ENCODE measurements at regions not wholly inside any gene's neighbourhood (a gene's known extent, or its start where the extent isn't known, plus 50 kb on each side); places are given as distances from the start of the nearest gene placed in this dataset.

DNA sequence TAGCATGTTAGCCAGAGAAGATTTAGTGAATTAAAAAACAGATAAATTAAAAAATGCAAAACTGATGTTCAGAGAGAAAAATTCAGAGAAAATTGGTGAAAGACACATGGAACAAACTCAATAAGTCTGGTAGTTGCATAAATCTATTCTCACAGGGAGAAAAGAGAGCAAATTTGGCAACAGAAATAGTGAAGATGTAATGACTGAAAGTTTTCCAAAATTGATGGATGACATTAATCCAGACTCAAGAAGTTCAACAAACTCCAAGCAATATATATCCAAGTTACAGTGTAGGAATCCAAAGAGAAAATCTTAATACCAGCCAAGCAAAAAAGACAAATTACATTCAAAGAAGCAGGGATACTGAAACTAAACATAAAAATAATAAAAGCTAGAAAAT, 302.7 kb upstream of the ARPP21 start:
- no peak for DNase-seq

DNA sequence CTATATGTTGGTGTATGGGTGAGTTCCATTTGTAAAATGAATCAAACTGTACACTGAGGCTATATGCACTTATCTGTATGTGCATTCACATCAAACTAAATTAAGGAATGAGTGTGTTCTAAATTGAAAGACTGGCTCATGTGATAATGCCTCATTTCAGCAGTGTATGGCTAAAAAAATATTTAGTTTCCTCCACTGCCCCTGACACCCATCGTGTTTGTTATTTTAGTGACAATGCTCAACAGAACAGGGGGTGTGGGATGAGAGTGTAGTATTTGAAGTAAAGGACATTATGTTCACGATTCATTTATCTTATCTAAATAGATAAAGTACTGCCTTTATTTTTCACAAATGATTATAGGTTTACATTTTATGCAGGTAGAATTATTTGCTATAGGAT, 301.1 kb upstream of the ARPP21 start:
- DNase-seq: no peak

DNA sequence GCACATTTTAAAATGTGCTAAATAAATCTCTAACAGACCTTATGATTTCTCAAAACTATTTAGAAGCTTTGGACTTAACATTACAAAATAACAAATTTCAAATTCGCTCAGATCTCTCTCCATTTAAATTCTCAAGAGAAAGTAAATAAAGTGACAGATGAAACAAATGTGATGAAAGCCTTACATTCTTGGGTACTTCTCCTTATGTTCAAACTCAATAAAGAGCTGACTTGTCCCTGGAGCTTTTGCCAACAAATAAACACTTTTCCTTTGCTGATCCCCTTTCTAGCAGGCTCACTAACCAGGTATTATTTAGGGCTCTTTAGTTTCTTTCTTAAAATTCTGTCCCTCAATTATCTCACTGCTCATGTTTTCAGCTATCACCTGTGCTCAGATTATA, 259.1 kb upstream of the ARPP21 start:
- DNase-seq: no peak

DNA sequence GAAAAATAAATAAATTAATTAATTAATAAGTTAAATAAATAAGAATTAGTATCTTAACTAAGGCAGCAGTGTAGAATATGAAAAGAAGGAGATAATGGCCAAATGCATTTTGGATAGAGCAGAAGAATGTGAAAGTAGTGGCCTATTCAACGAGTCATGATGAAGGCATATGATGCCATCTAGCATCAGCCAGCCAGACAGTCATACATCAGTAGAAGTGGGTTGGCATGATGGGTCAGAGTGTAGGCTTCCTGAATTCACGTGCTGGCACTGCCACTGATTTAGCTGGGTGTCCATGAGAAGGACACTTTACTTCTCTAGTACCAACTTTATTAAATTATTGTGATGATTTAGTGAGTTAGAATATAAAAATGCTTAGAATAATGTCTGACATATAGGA, 256.1 kb upstream of the ARPP21 start:
- no peak for DNase-seq

DNA sequence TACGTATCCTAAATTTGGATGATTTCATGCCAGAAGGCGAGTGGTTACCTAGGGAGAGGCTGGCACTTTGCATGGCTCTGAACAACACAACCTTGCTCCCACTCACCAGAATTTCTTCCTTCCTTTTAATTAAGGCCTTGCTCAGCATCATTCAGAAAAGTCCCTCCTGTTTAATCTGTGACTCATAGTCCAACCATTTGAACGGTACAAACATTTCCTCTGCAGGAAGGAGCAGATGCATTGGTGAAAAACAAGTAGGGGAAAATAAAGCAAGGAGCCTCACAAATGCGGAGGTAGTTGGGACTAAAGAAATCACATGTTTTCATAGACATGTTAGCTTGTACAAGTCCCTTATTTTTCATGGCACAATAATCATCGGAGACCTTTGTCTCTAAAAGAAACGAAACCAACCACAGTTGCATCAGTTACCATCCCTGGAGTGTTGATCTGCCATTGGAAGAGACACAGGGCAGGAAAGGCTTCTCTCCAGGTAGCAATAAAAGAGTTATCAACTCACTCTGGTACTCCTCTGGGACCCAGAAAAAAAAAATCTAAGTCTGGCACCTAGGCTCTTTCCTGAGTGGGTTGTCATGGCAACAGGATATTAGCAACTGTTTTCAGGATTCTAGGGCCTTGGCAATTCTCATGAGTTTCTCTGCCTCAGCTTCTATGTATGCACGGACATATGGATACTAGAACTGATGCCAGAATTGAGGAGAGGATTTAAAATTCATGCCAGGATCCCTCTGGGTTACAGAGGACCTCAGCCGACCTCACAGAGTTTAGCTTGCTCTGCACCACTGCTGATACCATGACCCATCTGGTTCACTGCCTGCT, 255.4 kb upstream of the ARPP21 start:
- no peak for DNase-seq

DNA sequence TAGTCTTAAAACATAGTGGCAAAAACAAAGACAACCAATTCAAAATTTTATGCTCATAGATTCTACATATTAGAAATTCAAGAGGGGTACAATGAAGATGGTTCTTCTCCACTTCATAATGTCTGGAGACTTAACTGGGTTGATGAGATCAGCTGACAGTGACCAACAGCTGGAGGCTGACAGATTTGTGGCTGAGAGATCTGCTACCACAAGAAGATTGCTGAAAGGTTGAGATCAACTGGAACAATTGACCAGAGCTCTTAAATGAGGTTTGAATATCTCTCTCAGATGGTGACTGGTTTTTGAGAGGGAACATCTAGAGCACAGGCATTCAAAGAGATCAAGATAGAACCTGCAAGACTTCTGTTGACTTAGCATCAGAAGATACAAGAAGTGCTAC, 254.1 kb upstream of the ARPP21 start:
- DNase-seq: no peak

DNA sequence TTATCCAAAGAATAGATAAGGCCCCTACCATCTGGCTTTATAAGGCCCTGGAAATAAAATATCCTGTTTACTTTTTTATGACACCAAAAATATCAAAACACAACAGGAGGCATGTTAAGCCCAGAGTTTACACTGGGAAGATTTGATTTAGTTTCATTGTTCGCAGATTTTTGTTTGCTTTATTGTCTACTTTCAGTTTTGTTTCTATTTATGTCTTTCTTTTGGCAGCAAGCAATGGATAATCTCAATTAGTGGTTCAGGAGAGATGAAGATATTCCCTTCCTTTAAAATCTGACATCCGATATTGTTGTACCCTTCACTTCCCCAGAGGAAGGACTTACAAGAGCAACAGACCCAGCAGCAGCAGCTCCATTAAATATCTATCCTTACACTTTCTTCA, 249.4 kb upstream of the ARPP21 start:
- DNase-seq: no peak

DNA sequence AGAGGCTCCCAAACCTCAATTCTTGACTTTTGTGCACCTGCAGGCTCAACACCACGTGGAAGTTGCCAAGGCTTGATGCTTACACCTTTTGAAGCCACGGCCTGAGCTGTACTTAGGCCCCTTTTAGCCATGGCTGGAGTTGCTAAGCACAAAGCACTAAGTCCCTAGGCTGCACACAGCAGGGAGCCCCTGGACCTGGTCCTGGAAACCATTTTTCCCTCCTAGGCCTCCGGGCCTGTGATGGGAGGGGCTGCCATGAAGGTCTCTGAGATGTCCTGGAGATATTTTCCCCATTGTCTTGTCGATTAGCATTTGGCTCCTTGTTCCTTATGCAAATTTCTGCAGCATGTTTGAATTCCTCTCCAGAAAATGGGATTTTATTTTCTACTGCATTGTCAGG, 247.1 kb upstream of the ARPP21 start:
- DNase-seq: no peak

DNA sequence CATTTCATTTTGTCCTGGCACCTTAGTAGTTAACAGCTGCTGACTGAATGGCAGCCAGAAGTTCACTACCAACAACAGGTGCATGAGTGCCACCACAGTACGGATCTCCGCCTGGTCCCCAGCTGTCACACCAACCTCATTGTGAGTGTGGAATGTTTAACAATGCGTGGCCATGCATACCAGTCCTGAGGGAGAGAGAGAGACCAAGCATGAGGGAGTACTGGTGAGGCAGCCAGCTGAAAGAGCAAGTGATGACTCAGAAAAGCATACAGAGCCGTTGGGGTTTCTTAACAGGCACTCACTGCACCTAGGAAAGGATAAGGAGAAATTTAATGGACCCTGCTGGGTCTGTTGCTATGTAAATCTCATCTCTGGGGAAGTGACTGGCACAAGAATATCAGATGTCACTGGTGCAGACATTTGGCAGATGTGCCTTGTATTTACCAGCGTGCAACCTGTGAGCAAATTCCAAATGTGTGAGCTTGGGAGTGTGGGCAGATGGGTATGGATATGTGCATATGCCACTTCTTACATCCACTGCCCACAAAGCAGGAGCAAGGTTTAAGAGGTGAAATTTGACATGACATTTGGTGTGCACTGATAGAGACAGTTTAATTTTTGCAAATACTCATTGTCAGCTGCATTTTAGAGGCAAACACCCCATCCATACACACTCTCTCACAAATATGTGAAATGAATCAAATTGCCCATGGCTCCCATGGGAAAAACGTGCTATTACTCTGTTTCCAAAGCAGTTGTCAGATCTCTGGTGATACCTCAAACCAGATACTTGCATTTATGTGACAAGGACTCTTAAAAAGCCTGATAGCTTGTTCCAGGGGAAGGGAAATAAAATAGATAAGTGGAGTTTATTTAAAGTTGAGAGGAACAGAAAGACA, 245.2 kb upstream of the ARPP21 start:
- no peak for DNase-seq

DNA sequence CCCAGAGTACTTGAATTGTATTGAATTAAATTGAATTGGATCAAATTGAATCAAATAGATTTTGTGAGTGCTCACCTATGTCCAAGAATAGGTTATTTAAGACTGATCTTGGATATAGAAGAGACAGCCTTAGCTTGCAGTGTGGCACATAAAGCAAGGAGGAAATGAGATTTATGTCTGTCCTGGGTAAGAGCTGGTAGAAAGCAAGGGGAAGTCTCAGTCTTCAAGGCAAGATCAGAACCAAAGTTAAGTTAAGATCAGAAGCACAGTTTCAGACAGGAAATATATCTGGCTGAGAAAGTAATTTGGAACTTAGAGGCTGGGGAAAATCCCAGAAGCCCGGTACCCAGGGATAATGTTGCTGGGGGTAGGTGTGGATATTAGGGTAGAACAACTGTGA, 244.4 kb upstream of the ARPP21 start:
- DNase-seq: no peak

DNA sequence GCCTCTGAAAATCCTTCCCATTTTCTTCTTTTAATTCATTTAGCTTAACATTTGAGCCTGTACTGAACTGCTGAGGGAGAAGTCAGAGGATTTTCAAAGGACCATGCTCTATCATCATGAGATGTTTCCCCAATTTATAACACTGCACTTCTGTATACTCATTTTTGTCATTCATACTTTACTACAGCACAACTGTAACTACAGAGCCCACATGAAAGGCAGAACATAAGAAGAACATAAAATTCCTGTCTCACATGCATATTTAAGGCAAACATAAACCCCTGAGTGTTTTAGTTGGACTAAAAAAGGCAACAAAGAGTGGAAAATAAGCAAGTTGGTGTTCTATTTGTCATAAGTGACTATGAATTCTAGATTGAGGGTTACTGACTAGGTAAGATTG, 237.7 kb upstream of the ARPP21 start:
- no peak for DNase-seq

DNA sequence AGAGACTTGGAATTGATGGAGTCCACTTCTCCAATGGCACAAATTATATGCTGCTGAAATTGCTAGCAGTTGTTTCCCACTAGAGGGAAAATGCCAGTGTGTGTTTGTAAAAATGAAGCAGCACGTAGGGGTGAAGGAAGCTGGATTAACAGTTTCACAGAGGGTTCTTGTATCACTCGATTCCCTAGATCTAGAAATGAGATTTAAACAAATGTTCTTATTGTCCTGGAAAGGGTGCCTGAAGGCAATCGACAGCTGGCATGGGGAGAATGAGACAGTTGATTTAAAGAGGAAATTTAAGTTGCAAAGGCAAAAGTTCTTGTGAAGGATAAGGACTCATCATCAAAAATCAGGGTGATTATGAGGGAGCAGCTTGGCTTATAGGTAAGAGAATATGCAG, 234.8 kb upstream of the ARPP21 start:
- DNase-seq: no peak

DNA sequence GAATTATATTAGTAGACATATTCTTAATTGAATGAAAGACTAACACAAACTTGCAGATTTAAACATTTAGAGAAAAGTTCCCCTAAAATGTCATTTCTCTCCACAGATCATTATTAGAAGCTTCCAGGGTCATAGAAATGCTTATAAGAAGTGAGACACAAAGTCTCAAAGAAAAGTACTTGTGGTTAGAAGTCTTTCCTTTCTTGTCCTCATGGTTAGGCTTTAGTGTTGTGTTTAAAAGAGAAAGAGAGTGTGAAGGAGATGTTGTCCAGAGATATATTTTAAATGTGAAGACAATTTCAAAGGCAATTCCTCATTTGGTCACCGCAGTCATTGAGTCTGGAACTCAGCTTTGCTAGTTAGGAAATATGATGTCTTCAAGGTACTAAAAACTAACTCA, 230.4 kb upstream of the ARPP21 start:
- DNase-seq: no peak

DNA sequence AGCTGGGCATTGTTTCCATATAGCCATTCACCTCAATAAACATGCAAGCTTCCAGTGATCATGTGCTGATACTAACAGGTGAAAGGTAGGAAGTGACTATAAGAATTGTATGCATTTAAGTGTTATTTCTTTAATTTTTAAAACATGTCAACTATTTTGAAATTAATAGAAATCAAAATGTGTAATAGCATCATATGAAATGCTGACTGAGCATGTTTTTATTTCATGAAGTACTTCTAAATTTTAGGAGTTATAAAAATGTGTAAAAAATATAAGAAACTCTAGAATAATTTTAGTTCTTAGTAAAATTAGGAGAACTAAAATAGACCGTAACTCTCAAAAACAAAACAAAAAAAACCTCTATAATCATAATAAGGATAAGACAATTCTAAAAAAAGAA, 229.3 kb upstream of the ARPP21 start:
- DNase-seq: no peak

DNA sequence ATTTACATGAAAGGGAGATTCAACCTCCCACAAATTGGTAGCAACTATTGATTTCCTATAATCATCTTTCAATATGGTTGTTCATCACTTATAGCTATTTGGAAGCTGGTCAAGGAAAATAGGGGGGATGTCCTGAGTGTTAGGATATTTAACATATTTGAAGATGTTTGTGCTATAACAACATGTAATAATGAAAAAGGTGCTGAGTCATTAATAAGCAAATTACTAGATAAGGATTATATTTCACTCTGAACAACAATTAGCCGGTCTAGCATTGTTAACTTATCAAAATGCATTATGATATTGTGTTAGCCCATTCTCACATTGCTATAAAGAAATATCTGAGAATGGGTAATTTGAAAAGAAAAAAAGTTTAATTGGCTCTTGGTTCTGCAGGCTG, 225.8 kb upstream of the ARPP21 start:
- DNase-seq: no peak

DNA sequence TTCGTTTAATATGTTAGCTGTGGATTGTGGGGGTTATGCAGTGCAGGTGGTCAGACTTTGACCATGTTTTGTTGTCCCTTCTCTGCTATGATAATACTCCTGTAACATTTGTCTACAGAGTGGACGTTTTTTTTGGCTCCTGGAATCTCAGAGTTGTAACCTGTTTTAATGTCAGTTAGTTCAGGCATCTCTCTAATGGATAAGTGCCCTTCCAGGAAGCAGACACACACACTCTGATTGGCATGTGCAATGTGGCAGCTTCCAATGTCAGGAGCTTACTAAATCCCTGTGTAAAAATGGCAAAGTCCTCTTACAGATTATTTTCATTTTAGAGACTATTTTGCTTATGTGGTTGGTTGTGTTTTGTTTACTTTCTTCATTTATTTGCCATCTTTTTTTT, 222.2 kb upstream of the ARPP21 start:
- DNase-seq: no peak

DNA sequence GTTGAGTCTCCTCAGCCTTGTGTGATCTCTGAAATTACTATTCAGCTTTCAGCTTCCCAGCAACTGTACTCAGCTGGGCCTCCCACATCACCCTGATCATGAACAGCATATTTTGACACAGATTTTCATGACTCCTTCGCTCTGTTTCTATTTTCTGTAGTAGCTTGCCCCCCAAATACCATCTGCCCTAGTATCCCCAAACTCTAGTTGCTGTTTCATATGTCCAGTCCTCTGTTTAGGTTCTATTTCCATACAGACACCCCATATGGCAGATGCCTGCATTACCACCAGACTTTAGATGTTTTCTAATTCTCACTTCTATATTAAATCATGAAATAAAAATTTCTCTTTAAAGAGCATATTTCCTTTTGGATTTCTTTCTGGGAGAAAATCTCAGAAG, 217.2 kb upstream of the ARPP21 start:
- DNase-seq: no peak

DNA sequence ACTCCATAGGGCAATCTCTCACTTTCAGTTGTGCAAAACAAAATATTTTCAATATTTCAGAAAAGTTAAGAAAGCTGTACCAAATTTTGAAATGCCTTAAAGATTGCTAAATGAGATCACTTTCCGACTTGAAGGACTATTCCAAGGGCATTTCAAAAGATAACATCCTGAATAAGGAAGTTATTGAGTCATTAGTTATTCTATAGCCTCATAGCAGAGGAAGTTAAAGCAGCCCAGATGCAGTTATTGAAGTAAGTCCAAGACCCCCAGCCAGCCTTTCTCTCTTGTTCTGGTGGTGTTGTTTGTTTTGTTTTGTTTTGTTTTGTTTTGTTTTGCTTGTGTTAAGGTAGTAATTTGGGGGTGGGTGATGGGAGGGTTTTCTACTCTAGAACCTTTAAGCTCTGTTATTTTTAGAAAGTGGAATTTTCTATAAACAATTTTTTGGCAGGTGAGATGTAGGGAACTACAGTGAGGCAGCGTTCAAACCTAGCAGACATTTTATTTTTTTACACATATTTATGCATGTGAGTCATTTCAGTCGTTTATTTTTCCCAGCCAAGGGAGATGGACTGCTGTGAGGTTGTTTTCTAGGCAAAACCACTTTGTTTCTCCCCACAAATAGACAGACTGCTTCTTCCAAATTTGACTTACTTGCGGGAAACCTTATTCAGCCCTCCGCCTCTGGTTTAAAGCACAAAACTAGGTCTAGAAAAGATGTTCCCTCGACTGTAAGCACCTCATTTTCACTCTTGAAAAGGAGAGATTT, 216.3 kb upstream of the ARPP21 start:
- DNase-seq: no peak

DNA sequence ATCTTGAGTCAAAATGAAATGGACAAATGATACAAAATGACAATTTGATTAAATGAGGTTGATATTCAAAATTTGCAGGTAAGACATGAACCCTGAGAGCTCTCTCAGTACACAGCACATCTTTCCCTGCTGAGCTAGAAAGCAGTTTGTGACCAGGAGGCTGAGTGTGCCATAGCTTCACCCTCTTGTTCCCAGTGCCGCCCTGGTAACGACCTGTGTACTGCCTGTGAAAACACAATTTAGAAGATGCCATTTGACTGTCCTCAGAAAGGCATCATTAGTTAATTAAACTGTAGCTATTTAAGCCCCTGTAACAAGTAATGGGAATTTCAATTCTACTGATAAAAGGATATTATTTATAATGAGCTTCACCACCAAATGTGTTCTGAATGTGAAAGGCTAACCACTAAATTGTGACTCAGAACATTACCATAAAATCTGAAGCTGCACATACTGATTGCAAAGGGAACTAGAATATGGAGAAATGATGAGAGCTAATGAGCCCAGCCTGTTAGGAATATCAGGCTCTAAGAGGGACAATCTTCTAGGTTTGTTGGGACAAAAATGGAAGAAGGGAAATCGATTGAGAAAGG, 212.9 kb upstream of the ARPP21 start:
- no peak for DNase-seq

DNA sequence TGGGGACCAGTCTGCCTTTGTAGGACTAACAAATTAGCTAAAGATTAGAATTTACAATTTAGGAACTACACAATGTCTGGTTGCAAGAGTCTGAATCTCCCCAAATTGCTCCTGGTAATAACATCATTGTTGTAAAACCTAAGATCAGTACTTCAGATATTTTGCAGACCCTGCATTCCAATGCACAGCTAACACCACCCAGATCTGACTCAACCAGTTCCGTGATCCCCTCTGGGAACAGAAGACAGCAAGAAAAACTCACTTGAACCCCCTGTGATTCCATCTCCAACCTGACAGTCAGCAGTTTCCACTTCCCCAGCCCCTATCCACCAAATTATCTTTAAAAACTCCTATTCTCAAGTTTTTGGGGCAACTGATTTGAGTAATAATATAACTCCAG, 201.9 kb upstream of the ARPP21 start:
- DNase-seq: no peak

DNA sequence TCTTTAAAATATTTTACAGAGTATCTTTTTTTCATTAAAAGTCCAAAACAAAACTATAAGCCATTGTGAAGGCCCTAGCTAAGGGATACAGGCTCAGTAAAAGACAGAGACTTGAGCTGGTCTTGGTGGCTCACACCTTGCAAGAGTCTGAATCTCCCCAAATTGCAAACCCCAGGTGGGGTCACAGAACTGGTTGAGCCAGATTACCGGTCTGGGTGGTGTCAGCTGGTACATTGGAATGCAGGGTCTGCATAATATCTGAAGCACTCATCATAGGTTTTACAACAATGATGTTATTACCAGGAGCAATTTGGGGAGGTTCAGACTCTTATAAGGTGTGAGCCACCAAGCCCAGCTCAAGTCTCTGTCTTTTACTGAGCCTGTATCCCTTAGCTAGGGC, 201.2 kb upstream of the ARPP21 start:
- DNase-seq: no peak

DNA sequence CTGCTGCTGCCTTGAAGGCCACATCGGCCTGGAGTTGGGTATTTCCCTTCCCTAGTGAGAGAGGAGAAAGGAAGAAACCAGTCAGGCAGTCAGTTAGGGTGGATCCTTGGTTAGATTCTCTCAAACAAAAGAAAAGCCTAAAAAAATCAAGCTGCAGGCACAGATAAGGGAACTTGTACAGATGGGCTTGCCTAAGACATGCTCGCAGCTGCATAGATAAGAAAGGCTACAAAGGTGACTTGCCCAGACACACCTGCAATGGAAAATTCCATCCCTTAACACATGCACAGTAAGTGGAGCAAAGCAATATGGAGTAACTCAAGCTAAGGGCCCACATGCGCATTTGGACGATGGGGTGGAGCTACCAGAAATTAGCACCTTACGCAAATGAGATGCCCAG, 199.7 kb upstream of the ARPP21 start:
- DNase-seq: no peak

DNA sequence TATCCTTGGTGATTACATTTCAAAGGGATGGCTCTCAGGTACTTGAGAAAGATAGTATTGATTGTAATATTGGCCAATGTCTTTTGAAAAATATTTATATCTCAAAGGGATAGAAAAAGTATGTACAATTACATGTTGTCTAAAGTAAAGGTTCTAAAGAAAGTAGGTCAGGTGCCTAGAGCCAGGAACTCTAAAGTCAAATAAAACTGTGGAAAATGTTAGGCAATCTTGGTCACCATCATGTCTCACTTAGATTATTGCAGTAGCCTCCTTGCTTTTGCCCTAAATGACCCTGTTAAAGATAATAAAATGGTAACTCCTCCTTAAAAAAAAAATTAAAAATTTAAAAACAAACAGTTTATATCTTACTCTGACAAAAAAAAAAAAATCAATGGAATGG, 198.5 kb upstream of the ARPP21 start:
- no peak for DNase-seq

All from 8988T (cell line).